ENCODE measurements at regions not wholly inside any gene's neighbourhood (a gene's known extent, or its start where the extent isn't known, plus 50 kb on each side); places are given as distances from the start of the nearest gene placed in this dataset.

DNA sequence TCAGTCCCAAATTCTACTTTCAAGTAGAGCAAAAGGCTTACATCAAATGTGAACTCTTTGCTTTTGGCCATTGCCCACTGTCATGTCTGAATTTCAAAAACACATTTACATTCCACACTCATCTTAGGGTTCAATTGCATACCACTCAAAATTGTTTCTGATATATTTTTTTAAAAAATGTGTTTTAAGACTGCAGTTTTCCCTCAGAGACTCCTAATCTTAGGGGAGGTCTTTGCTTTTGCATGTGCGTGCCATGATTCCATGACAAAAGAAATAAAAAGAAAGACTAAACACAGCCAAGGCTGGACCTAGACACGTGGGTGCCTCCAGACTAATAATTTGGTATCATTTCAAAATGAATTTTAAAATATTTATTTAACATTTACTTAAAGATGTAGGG, 396.8 kb upstream of the RASGRP1 start:
- Histone ChIP-seq H3K27ac (ENCODE audit: low read length) (no peak overlapping the region), H3K27me3 (ENCODE audit: low read depth, low read length) (no peaks in the 10 kb centered on the region), H3K4me1 (ENCODE audit: control insufficient read depth in 1 of 2, insufficient read depth in 2 of 2, low read length in 2 of 2) (peaks cover 0 to 4% of the 10 kb centered on the region in 2 donors), H3K4me3 (ENCODE audit: low read depth in 1 of 2, low read length in 2 of 2) (no peak overlapping the region), H3K9me3 (ENCODE audit: control insufficient read depth in 1 of 2, low read length in 2 of 2) (no peaks in the 10 kb centered on the region), H3K36me3 (ENCODE audit: control insufficient read depth in 1 of 2, insufficient read depth in 2 of 2, low read length in 2 of 2) (no peaks in the 10 kb centered on the region)

DNA sequence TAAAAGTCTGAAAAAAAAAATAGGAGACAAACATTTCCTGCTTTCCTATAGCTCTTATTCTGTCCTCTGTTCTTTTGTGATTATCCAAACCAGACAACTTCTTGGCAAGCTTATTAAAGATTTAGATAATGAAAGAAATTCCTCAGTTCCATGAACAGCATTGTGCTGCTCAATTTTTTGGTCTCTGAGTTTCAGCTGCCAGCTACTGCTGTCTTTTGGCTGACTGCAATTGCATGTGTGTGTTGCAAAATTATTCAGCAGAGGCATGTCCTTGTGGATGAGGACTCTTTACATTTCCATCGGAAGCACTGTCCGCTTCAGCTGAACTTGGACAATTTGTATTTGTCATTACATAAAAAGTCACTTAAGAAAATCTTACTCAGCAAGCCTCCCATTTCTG, 397.3 kb upstream of the RASGRP1 start:
- Histone ChIP-seq H3K9me3 (ENCODE audit: control insufficient read depth in 1 of 2, low read length in 2 of 2) (no peaks in the 10 kb centered on the region), H3K36me3 (ENCODE audit: control insufficient read depth in 1 of 2, insufficient read depth in 2 of 2, low read length in 2 of 2) (no peaks in the 10 kb centered on the region), H3K4me3 (ENCODE audit: low read depth in 1 of 2, low read length in 2 of 2) (no peak overlapping the region), H3K27ac (ENCODE audit: low read length) (no peak overlapping the region), H3K4me1 (ENCODE audit: control insufficient read depth in 1 of 2, insufficient read depth in 2 of 2, low read length in 2 of 2) (peaks cover 0 to 4% of the 10 kb centered on the region in 2 donors), H3K27me3 (ENCODE audit: low read depth, low read length) (no peaks in the 10 kb centered on the region)

DNA sequence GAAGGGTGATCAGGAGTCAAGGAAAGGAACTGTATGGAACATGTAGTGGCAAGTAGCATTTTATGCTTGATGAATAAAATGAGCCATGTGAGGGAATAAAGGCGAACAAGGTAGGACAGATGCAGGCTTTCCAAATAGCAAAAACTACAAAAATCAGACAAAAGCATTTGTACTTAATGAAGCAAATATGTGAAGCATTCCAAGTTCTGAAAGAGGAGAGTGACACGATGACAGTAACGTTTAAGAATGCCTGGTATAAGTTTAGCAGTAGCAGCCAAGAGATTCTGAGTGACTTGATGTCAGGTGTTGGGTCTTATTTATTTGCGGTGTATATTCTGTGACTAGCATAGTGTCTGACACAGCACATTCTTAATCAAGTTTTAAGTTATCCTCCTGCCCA, 408.2 kb upstream of the RASGRP1 start:
- no peaks in the 10 kb centered on the region for H3K4me1 ChIP-seq (ENCODE audit: control insufficient read depth in 1 of 2, insufficient read depth in 2 of 2, low read length in 2 of 2)
- H3K9me3 ChIP-seq (ENCODE audit: control insufficient read depth in 1 of 2, low read length in 2 of 2): no peaks in the 10 kb centered on the region
- no peaks in the 10 kb centered on the region for H3K36me3 ChIP-seq (ENCODE audit: control insufficient read depth in 1 of 2, insufficient read depth in 2 of 2, low read length in 2 of 2)
- H3K4me3 ChIP-seq (ENCODE audit: low read depth in 1 of 2, low read length in 2 of 2): no peak overlapping the region
- H3K27ac ChIP-seq (ENCODE audit: low read length): no peak overlapping the region
- no peaks in the 10 kb centered on the region for H3K27me3 ChIP-seq (ENCODE audit: low read depth, low read length)

DNA sequence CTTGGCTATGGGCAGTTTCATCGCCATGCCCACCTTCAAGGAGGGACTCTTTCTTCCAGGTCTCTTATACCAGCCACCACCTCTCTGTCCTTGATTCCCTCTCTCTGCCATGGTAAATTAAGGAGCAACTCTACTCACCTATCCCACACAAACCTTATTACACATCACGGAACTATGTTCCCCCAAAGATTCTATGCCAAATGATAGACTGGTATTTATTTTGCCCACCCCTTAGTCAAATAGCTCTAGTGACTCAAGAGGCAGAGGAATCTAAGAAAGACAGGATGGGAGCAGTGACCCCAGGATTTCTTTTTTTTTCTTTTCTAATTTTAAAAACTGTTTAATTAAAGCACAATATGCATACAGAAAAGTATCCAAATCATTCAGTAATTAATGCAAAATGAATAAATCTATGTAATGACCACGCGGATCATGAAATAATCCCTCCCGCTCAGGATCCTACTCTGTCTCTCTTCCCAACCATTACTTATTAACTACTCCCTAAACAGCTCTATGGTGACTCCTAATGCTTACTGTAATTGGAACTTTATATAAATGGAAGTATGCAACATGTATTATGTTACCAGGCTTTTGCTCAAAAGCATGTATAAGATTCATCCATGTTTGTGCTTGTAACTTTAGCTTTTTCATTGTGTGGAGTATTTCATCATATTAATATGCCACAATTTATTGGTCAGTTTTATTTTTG, 410.8 kb upstream of the RASGRP1 start:
- no peaks in the 10 kb centered on the region for H3K36me3 ChIP-seq (ENCODE audit: control insufficient read depth in 1 of 2, insufficient read depth in 2 of 2, low read length in 2 of 2)
- H3K27me3 ChIP-seq (ENCODE audit: low read depth, low read length): no peaks in the 10 kb centered on the region
- H3K27ac ChIP-seq (ENCODE audit: low read length): no peak overlapping the region
- no peak overlapping the region for H3K4me3 ChIP-seq (ENCODE audit: low read depth in 1 of 2, low read length in 2 of 2)
- no peaks in the 10 kb centered on the region for H3K4me1 ChIP-seq (ENCODE audit: control insufficient read depth in 1 of 2, insufficient read depth in 2 of 2, low read length in 2 of 2)
- no peaks in the 10 kb centered on the region for H3K9me3 ChIP-seq (ENCODE audit: control insufficient read depth in 1 of 2, low read length in 2 of 2)

- Histone ChIP-seq H3K27ac (ENCODE audit: low read length) (no peak overlapping the region), H3K9me3 (ENCODE audit: control insufficient read depth in 1 of 2, low read length in 2 of 2) (no peaks in the 10 kb centered on the region), H3K27me3 (ENCODE audit: low read depth, low read length) (no peaks in the 10 kb centered on the region)
Observed at GRCh38 chr15:38991126-38991525, 426.5 kb upstream of the RASGRP1 start.

DNA sequence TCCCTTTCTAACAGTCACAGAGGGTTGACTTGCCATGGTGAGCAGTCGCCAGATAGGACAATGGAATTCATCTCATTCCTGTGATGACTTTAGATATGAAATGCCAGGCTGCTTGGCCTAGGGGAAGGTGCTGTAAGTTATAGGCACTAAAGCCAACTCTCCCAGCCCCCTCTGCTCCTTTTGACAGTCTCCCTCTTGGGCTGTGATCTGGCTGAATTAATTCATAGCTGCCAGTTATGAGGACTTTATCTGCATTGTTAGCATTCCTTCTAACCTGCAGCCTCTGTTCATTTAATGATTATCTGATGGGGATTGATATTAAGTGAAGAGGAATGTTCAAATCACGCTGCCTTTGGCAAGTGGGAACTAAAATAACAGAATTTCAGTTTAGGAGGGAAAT, 427.1 kb upstream of the RASGRP1 start:
- peaks cover 0 to 5% of the 10 kb centered on the region in 2 donors for H3K4me1 ChIP-seq (ENCODE audit: control insufficient read depth in 1 of 2, insufficient read depth in 2 of 2, low read length in 2 of 2)
- no peaks in the 10 kb centered on the region for H3K9me3 ChIP-seq (ENCODE audit: control insufficient read depth in 1 of 2, low read length in 2 of 2)
- H3K4me3 ChIP-seq (ENCODE audit: low read depth in 1 of 2, low read length in 2 of 2): no peak overlapping the region
- H3K36me3 ChIP-seq (ENCODE audit: control insufficient read depth in 1 of 2, insufficient read depth in 2 of 2, low read length in 2 of 2): no peaks in the 10 kb centered on the region
- no peak overlapping the region for H3K27ac ChIP-seq (ENCODE audit: low read length)
- no peaks in the 10 kb centered on the region for H3K27me3 ChIP-seq (ENCODE audit: low read depth, low read length)

More at GRCh38 chr15:38991126-38991525, 426.5 kb upstream of the RASGRP1 start:
- Histone ChIP-seq H3K4me1 (ENCODE audit: control insufficient read depth in 1 of 2, insufficient read depth in 2 of 2, low read length in 2 of 2) (peaks cover 0 to 5% of the 10 kb centered on the region in 2 donors), H3K4me3 (ENCODE audit: low read depth in 1 of 2, low read length in 2 of 2) (no peak overlapping the region), H3K36me3 (ENCODE audit: control insufficient read depth in 1 of 2, insufficient read depth in 2 of 2, low read length in 2 of 2) (no peaks in the 10 kb centered on the region)

DNA sequence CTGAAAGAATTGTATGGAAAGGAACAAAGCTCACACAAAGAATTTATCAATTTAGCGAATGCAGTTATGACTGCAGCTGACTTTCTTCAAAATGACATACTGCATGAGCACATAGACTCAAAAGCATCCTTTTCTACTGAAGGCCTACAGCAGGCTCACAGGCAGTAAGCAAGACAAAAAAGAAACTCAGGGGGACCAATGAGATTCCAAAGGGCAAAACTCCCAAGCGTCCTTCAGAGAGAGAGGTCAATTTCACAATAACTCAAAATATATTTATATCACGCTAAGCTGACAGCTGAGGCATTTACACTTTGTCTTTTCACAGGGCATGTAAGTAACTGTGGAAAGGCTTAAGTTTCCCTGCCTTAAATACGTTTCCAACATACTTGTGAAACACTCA, 427.9 kb upstream of the RASGRP1 start:
- H3K27ac ChIP-seq (ENCODE audit: low read length): no peak overlapping the region
- no peaks in the 10 kb centered on the region for H3K27me3 ChIP-seq (ENCODE audit: low read depth, low read length)
- no peaks in the 10 kb centered on the region for H3K9me3 ChIP-seq (ENCODE audit: control insufficient read depth in 1 of 2, low read length in 2 of 2)
- H3K4me1 ChIP-seq (ENCODE audit: control insufficient read depth in 1 of 2, insufficient read depth in 2 of 2, low read length in 2 of 2): peaks cover 0 to 5% of the 10 kb centered on the region in 2 donors
- H3K4me3 ChIP-seq (ENCODE audit: low read depth in 1 of 2, low read length in 2 of 2): no peak overlapping the region
- H3K36me3 ChIP-seq (ENCODE audit: control insufficient read depth in 1 of 2, insufficient read depth in 2 of 2, low read length in 2 of 2): no peaks in the 10 kb centered on the region

DNA sequence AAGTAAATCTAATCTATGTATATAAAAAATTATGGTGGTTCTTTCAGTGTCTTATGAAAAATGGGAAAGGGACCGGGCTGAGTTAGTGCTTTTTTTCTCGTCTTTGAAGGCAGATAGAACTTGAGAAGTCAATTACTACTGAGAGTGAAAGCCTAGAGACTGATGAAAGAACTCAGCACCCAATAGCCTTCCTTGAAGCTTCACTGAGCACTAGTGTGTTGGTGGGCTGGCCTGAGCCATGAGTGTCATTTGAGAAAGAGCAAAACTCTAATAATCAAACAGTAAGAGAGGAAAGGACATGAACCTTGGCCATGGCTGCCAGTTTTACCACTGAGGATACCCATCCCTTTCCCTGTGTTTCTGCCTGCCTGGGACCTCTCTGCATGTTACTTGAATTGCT, 428.3 kb upstream of the RASGRP1 start:
- Histone ChIP-seq H3K36me3 (ENCODE audit: control insufficient read depth in 1 of 2, insufficient read depth in 2 of 2, low read length in 2 of 2) (no peaks in the 10 kb centered on the region), H3K9me3 (ENCODE audit: control insufficient read depth in 1 of 2, low read length in 2 of 2) (no peaks in the 10 kb centered on the region), H3K27ac (ENCODE audit: low read length) (no peak overlapping the region), H3K4me3 (ENCODE audit: low read depth in 1 of 2, low read length in 2 of 2) (no peak overlapping the region), H3K4me1 (ENCODE audit: control insufficient read depth in 1 of 2, insufficient read depth in 2 of 2, low read length in 2 of 2) (peaks cover 0 to 5% of the 10 kb centered on the region in 2 donors), H3K27me3 (ENCODE audit: low read depth, low read length) (no peaks in the 10 kb centered on the region)

DNA sequence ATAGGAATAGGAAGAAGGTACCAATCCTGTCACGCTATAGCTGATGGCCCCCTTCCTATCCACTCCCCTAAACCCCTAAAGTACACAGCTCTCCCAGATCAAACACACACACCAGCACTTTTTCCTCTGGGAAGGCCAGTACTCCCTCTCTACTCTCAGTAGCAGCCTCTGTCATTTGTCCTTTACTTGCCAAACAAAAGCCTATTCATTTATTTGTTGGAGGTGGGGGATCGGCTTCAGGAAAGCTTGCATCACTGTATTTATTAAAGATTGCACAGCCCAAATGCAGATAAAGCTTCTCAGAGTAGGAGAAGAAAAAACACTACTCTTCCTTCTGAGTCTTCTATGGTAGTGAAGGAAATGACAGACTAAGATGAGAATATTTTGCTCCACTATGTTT, 429.7 kb upstream of the RASGRP1 start:
- Histone ChIP-seq H3K4me3 (ENCODE audit: low read depth in 1 of 2, low read length in 2 of 2) (no peak overlapping the region), H3K27ac (ENCODE audit: low read length) (no peak overlapping the region)

DNA sequence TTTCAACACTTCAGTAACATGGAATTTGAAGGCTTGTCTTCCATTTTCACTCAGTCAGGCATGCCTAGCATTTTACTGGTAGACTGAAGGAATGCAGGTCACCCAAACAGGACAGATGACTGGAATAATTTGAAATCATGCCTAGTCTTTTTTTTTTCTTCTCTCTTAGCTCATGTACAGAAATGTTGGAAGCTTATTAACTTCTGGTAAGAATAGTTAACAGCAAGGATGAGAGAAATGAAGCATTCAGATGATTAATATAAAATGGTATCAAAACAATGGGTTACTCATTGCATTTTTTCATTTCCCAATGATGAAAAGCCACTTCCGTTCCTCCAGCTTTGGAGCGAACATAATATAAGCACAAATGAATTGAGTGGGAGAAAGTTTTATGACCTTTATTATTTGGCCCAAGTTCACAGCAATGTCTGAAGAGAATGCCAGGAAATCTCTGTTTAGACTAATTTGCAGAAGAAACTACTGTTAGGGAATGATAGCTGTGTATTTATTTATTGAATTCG, 431.6 kb upstream of the RASGRP1 start:
- H3K27me3 ChIP-seq (ENCODE audit: low read depth, low read length): no peaks in the 10 kb centered on the region
- H3K4me1 ChIP-seq (ENCODE audit: control insufficient read depth in 1 of 2, insufficient read depth in 2 of 2, low read length in 2 of 2): peaks cover 0 to 5% of the 10 kb centered on the region in 2 donors
- H3K4me3 ChIP-seq (ENCODE audit: low read depth in 1 of 2, low read length in 2 of 2): no peak overlapping the region
- H3K9me3 ChIP-seq (ENCODE audit: control insufficient read depth in 1 of 2, low read length in 2 of 2): no peaks in the 10 kb centered on the region
- no peaks in the 10 kb centered on the region for H3K36me3 ChIP-seq (ENCODE audit: control insufficient read depth in 1 of 2, insufficient read depth in 2 of 2, low read length in 2 of 2)
- H3K27ac ChIP-seq (ENCODE audit: low read length): peak overlapping the region; percentile 56

More for the DNA sequence above, 429.7 kb upstream of the RASGRP1 start:
- Histone ChIP-seq H3K36me3 (ENCODE audit: control insufficient read depth in 1 of 2, insufficient read depth in 2 of 2, low read length in 2 of 2) (no peaks in the 10 kb centered on the region), H3K9me3 (ENCODE audit: control insufficient read depth in 1 of 2, low read length in 2 of 2) (no peaks in the 10 kb centered on the region), H3K4me1 (ENCODE audit: control insufficient read depth in 1 of 2, insufficient read depth in 2 of 2, low read length in 2 of 2) (peaks cover 0 to 5% of the 10 kb centered on the region in 2 donors), H3K27me3 (ENCODE audit: low read depth, low read length) (no peaks in the 10 kb centered on the region)

DNA sequence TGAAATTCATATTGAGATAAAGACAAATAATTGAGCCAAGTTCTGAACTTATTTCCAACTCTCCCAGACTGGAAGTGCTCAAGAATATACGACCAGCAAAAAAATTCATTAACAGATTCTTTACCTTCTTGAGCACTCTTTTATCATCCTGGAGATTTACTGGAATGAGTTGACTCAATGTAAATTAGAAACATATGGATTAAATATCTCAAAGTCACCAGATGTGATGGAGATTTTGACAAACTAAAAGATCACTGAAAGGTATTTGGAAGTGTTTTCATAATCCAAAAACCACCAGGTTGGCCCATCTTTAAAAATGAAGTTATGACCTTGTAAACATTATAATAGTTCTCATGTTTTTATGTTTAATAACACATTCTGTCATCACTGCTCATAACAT, 433.2 kb upstream of the RASGRP1 start:
- H3K4me1 ChIP-seq (ENCODE audit: control insufficient read depth in 1 of 2, insufficient read depth in 2 of 2, low read length in 2 of 2): peaks cover 0 to 5% of the 10 kb centered on the region in 2 donors

More for the DNA sequence above, 433.2 kb upstream of the RASGRP1 start:
- Histone ChIP-seq H3K4me3 (ENCODE audit: low read depth in 1 of 2, low read length in 2 of 2) (no peak overlapping the region), H3K27ac (ENCODE audit: low read length) (no peak overlapping the region), H3K36me3 (ENCODE audit: control insufficient read depth in 1 of 2, insufficient read depth in 2 of 2, low read length in 2 of 2) (no peaks in the 10 kb centered on the region), H3K27me3 (ENCODE audit: low read depth, low read length) (no peaks in the 10 kb centered on the region), H3K9me3 (ENCODE audit: control insufficient read depth in 1 of 2, low read length in 2 of 2) (no peaks in the 10 kb centered on the region)

Measured in muscle layer of duodenum (tissue), 2 donors.